Natural killer cell (primary cell): ENCODE measurements at regions not wholly inside any gene's neighbourhood (a gene's known extent, or its start where the extent isn't known, plus 50 kb on each side); places are given as distances from the start of the nearest gene placed in this dataset.

ENCODE experiments used
- ATAC-seq, 3 donors: fragments of 150-1000 bp in 2 of 3; fragments of 200-7000 bp in 1 of 3; cut with Tn5 transposase; 1 replicate in 1 of 3; 2 replicates in 2 of 3; pipeline ENCODE4 v1.10.0; 2021; ENCODE audit warnings: mild to moderate bottlenecking in 2 of 3, moderate library complexity in 2 of 3
- DNase-seq, 2 donors: peaks; one replicate each; pipeline versions ENCODE4 v3.0.0 to v3.0.0-alpha.2; 2013 to 2021; ENCODE audit warnings: mixed read lengths in 1 of 2
- H3K27ac ChIP-seq: one replicate; pipeline ENCODE4 v1.5.1; 2013; ENCODE audit warnings: mild to moderate bottlenecking, low read length
- H3K27me3 ChIP-seq: one replicate; pipeline ENCODE4 v1.6.1; 2013; ENCODE audit warnings: low read length; ENCODE audit not compliant: control insufficient read depth, insufficient read depth
- H3K36me3 ChIP-seq: one replicate; pipeline ENCODE4 v1.6.1; 2013; ENCODE audit warnings: low read length; ENCODE audit not compliant: control insufficient read depth, insufficient read depth
- H3K4me1 ChIP-seq: one replicate; pipeline ENCODE4 v1.6.1; 2013; ENCODE audit warnings: low read length; ENCODE audit not compliant: control insufficient read depth, insufficient read depth
- H3K4me3 ChIP-seq: one replicate; pipeline ENCODE4 v1.5.1; 2013; ENCODE audit warnings: low read length
- H3K9me3 ChIP-seq: one replicate; pipeline ENCODE4 v1.6.1; 2013; ENCODE audit warnings: low read length; ENCODE audit not compliant: control insufficient read depth, insufficient read depth
- H3K27ac Mint-ChIP-seq, 2 donors: one replicate each; pipeline ENCODE4 v1.8.0; 2022; ENCODE audit warnings: mild to moderate bottlenecking in 2 of 2, mixed read lengths in 2 of 2, moderate library complexity in 1 of 2
- H3K27me3 Mint-ChIP-seq, 2 donors: one replicate each; pipeline ENCODE4 v1.8.0; 2022; ENCODE audit warnings: low read depth in 2 of 2, mixed read lengths in 2 of 2
- H3K36me3 Mint-ChIP-seq: one replicate; pipeline ENCODE4 v1.8.0; 2022; ENCODE audit warnings: mixed read lengths
- H3K4me1 Mint-ChIP-seq, 2 donors: one replicate each; pipeline ENCODE4 v1.8.0; 2022; ENCODE audit warnings: mixed read lengths in 2 of 2
- H3K4me3 Mint-ChIP-seq: one replicate; pipeline ENCODE4 v1.8.0; 2022; ENCODE audit warnings: mild to moderate bottlenecking, moderate library complexity, mixed read lengths
- H3K9me3 Mint-ChIP-seq, 2 donors: one replicate each; pipeline ENCODE4 v1.8.0; 2022; ENCODE audit warnings: mixed read lengths in 2 of 2
- WGBS: methylation state at CpG from one replicate; pipeline ENCODE4 v1.1.7; 2013; ENCODE audit warnings: missing lambda C conversion rate; ENCODE audit not compliant: insufficient coverage; 5-methylcytosine and 5-hydroxymethylcytosine counted together
- intact Hi-C: fragments of 100-400 bp; cut with micrococcal nuclease; formaldehyde crosslinking; loops from one replicate; pipeline ENCODE4 v1.14.2; 2022
- TF ChIP-seq, protein P1 (sequence below): fragments of 200-600 bp; IDR thresholded peaks from one replicate; pipeline ENCODE4 v1.8.0; 2022; ENCODE audit warnings: antibody characterized with exemption

DNA sequence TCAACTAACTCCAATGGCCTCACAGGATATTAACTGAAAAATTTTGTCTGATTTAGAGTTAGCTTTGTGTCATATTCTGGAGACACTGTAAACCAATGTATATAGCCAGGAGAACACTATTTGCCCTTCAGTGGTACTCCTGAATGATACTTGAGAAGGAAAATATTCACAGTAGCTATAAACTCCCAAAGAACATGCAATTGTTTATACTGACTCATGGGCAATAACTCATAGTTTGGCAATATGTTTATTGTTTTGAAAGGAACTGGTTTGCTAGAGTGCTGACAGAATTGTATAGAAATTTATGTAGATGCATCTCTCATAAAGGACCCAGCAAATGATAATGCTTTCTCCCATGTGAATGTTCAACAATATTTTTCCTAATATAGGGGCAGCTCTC is 537.6 kb downstream of the PLOD2 start:
- ATAC-seq, result no peak
- no peaks in the 10 kb centered on the region for H3K27me3 Mint-ChIP-seq
- Histone ChIP-seq H3K27ac (no peak overlapping the region), H3K4me1 (no peaks in the 10 kb centered on the region), H3K36me3 (no peaks in the 10 kb centered on the region), H3K27me3 (no peaks in the 10 kb centered on the region), H3K4me3 (no peak overlapping the region), H3K9me3 (peaks cover 3% of the 10 kb centered on the region)
- no peak overlapping the region for H3K4me3 Mint-ChIP-seq
- no peak for DNase-seq
- peaks cover 9% of the 10 kb centered on the region for H3K36me3 Mint-ChIP-seq
- H3K9me3 Mint-ChIP-seq, result peaks cover 16 to 24% of the 10 kb centered on the region in 2 donors
- TF ChIP-seq, protein P1, sequence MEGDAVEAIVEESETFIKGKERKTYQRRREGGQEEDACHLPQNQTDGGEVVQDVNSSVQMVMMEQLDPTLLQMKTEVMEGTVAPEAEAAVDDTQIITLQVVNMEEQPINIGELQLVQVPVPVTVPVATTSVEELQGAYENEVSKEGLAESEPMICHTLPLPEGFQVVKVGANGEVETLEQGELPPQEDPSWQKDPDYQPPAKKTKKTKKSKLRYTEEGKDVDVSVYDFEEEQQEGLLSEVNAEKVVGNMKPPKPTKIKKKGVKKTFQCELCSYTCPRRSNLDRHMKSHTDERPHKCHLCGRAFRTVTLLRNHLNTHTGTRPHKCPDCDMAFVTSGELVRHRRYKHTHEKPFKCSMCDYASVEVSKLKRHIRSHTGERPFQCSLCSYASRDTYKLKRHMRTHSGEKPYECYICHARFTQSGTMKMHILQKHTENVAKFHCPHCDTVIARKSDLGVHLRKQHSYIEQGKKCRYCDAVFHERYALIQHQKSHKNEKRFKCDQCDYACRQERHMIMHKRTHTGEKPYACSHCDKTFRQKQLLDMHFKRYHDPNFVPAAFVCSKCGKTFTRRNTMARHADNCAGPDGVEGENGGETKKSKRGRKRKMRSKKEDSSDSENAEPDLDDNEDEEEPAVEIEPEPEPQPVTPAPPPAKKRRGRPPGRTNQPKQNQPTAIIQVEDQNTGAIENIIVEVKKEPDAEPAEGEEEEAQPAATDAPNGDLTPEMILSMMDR, result no peak
- H3K27ac Mint-ChIP-seq, result no peak overlapping the region
- intact Hi-C loops, result no loop called here
- H3K4me1 Mint-ChIP-seq, result no peaks in the 10 kb centered on the region

DNA sequence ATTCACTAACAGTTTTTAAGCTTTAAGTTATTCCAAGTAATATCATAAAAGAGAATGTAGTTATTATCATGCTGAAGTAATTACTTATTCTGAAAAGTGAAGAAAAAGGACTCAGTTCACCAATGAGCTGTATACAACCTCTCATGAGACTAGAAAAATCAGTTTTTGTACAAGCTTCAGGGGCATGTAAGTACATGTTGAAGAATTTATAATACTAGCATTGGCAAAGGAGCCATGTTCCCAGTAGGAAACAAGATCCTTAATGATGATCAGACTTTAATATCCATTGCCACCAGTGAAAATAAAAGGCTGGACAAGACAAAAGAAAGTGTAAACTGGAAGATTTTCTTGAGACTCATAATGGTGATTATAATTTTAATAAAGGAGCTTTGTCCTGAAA is 532.8 kb downstream of the PLOD2 start:
- Histone ChIP-seq H3K36me3 (no peaks in the 10 kb centered on the region), H3K27ac (no peak overlapping the region), H3K27me3 (no peaks in the 10 kb centered on the region), H3K4me3 (no peak overlapping the region), H3K4me1 (no peaks in the 10 kb centered on the region), H3K9me3 (peaks cover 4% of the 10 kb centered on the region)
- TF ChIP-seq, protein P1, result no peak
- no peak overlapping the region for H3K27ac Mint-ChIP-seq
- DNase-seq, result no peak
- intact Hi-C loops, result no loop called here
- no peak overlapping the region for H3K4me3 Mint-ChIP-seq
- peaks cover 17% of the 10 kb centered on the region for H3K36me3 Mint-ChIP-seq
- ATAC-seq, result no peak
- no peaks in the 10 kb centered on the region for H3K4me1 Mint-ChIP-seq
- peaks cover 15 to 20% of the 10 kb centered on the region in 2 donors for H3K9me3 Mint-ChIP-seq
- no peaks in the 10 kb centered on the region for H3K27me3 Mint-ChIP-seq

DNA sequence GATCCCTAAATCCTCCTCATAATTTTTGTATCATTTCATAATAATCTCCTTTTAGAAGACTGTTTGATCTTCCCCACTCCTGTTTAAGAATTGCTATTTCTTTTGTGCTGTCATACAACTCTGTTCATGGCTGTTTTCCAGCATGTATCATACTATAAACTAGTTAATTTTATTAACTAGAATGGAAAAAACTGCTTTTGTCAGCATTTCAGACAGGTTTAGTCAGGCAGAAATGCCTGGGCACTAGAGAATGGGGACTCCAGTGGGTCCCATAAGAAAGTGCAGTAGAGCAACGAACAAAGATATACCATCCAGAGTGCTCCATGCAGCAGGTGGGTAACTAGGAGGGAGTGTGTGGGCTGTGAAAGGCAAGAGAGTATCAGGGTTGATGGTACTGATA is 523.9 kb downstream of the PLOD2 start:
- Mint-ChIP-seq H3K4me3 (no peak overlapping the region), H3K4me1 (no peaks in the 10 kb centered on the region), H3K9me3 (peaks cover 9 to 22% of the 10 kb centered on the region in 2 donors), H3K27ac (no peak overlapping the region), H3K36me3 (peaks cover 11% of the 10 kb centered on the region), H3K27me3 (no peaks in the 10 kb centered on the region)
- DNase-seq, result no peak
- 78% methylated on average over 1 of the region's 1 CpG for WGBS
- Histone ChIP-seq H3K4me1 (no peaks in the 10 kb centered on the region), H3K27ac (no peak overlapping the region), H3K4me3 (no peak overlapping the region), H3K27me3 (no peaks in the 10 kb centered on the region), H3K36me3 (no peaks in the 10 kb centered on the region), H3K9me3 (no peaks in the 10 kb centered on the region)
- intact Hi-C loops, result no loop called here
- TF ChIP-seq, protein P1, result no peak
- no peak for ATAC-seq

DNA sequence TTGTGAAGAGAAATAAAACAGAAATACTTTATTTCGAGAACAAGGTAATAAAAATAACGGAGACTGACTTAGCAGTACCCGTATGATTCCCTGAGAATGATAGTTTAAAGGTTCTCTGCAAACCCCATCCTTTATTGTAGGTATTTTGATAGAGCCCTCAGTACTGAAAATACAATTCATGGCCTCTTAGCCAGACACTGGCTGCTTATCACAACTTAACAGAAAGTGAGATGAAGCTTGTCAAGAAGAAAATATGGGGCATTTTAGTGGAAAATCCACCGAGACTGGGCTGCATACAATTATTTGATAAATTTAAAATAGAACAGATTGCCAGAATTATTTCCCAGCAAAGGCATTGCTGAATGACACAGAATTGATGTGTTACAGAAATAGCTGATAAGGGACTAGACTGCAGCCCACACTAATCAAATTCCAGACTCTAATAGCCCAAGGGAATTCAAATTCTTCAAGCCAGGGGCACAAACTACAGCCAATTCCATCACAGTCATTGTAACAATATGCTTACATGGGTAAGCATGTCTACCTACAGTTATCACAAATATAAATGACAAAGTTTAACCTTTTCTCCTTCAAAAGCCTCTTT is 521.9 kb downstream of the PLOD2 start:
- no peaks in the 10 kb centered on the region for H3K36me3 Mint-ChIP-seq
- no peaks in the 10 kb centered on the region for H3K36me3 ChIP-seq
- ATAC-seq (no peak), DNase-seq (no peak)
- peaks cover 10 to 27% of the 10 kb centered on the region in 2 donors for H3K9me3 Mint-ChIP-seq
- no peak overlapping the region for H3K27ac ChIP-seq
- no peaks in the 10 kb centered on the region for H3K27me3 Mint-ChIP-seq
- no peaks in the 10 kb centered on the region for H3K9me3 ChIP-seq
- H3K27me3 ChIP-seq, result no peaks in the 10 kb centered on the region
- intact Hi-C loops, result no loop called here
- no peaks in the 10 kb centered on the region for H3K4me1 Mint-ChIP-seq
- H3K4me3 ChIP-seq, result no peak overlapping the region
- 89% methylated on average over 3 of the region's 4 CpGs for WGBS
- no peak overlapping the region for H3K4me3 Mint-ChIP-seq
- no peaks in the 10 kb centered on the region for H3K4me1 ChIP-seq
- TF ChIP-seq, protein P1, result no peak
- H3K27ac Mint-ChIP-seq, result no peak overlapping the region
